ENCODE measurements at regions not wholly inside any gene's neighbourhood (a gene's known extent, or its start where the extent isn't known, plus 50 kb on each side); places are given as distances from the start of the nearest gene placed in this dataset.

- Histone ChIP-seq H3K9me3 (ENCODE audit: low read length) (no peaks in the 10 kb centered on the region), H3K9ac (ENCODE audit: insufficient read depth, low read depth, low read length) (no peak overlapping the region), H3K27me3 (ENCODE audit: control insufficient read depth in 1 of 2, insufficient read depth in 2 of 2, low read length in 2 of 2) (no peaks in the 10 kb centered on the region), H3K79me2 (ENCODE audit: insufficient read depth, low read length) (no peaks in the 10 kb centered on the region), H2AFZ (ENCODE audit: low read length) (no peak overlapping the region), H3K4me3 (replicated peaks in 1 of 3; ENCODE audit: insufficient read depth in 1 of 3, low read depth in 2 of 3, low read length in 3 of 3) (no peak overlapping the region), H3K4me2 (ENCODE audit: low read depth, low read length) (no peak overlapping the region), H3K27ac (ENCODE audit: extremely low read length, insufficient read depth, low read length) (no peak overlapping the region), H3K4me1 (ENCODE audit: insufficient read depth, low read length) (no peaks in the 10 kb centered on the region), H3K36me3 (replicated peaks in 1 of 2; ENCODE audit: control insufficient read depth in 1 of 2, insufficient read depth in 2 of 2, low read length in 2 of 2) (no peaks in the 10 kb centered on the region), H4K20me1 (ENCODE audit: insufficient read depth, low read length) (no peaks in the 10 kb centered on the region)
- FAIRE-seq (no peak), ATAC-seq (no peak), DNase-seq (ENCODE audit: low spot score) (no peak)
- TF ChIP-seq HDAC1 (CRISPR knock-in tag; IDR thresholded peaks at IDR 0.05) (no peak), ZNF672 (CRISPR knock-in tag; IDR thresholded peaks at IDR 0.05) (no peak), CEBPB (IDR thresholded peaks at IDR 0.05; ENCODE audit: borderline replicate concordance, low read depth, low read length) (0 out of 2 replicates have a peak, but pooled peaks have one; percentile 21), HMG20B (CRISPR knock-in tag; conservative IDR thresholded peaks at IDR 0.05) (no peak)
- intact Hi-C loops (cut with micrococcal nuclease; ENCODE audit: unreplicated experiment) = no loop called here
- CTCF ChIA-PET (ENCODE audit: low intra/inter-chr PET ratio, low total read pairs) = no interaction called here
- no TSS peak for BruUV-seq (replicated peaks)
- in situ Hi-C loops (cut with HindIII; ENCODE audit: extremely low pct_ligation_motif_present, low pct_unique_long_range_greater_than_20kb) = no loop called here
- 1% methylated on average over 4 of the region's 4 CpGs for WGBS (ENCODE audit: low lambda C conversion rate)
- POLR2A ChIA-PET = no interaction called here
Observed at GRCh38 chr6:8858854-8859331, 423.5 kb upstream of the SLC35B3 start.

DNA sequence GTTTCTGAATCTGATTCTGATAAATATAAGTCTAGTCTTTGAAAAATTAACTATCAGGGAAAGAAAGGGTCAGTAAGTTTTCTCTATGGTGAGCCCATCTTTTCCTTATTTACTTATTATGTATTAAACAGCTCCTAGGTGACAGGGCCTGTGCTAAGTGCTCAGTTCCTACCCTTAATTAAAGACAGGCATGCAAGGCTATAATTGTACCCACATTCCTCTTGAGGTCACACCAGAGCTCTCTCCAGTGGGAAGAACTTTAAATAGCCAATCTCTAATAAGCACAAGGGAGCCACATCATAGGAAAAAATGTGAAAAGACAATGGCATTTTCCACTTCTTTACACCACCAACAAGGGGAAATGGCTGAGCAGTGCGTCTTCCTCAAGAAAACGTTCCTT, 421.8 kb upstream of the SLC35B3 start:
- H3K9me3 ChIP-seq (ENCODE audit: low read length) = no peaks in the 10 kb centered on the region
- in situ Hi-C loops (cut with HindIII; ENCODE audit: extremely low pct_ligation_motif_present, low pct_unique_long_range_greater_than_20kb) = no loop called here
- no peaks in the 10 kb centered on the region for H3K79me2 ChIP-seq (ENCODE audit: insufficient read depth, low read length)
- H3K9ac ChIP-seq (ENCODE audit: insufficient read depth, low read depth, low read length) = no peak overlapping the region
- TF ChIP-seq CTCF (CRISPR knock-in tag; IDR thresholded peaks at IDR 0.05) (no peak), HOXD1 (CRISPR knock-in tag; IDR thresholded peaks at IDR 0.05) (no peak), SRF (IDR thresholded peaks at IDR 0.05; ENCODE audit: low read depth, low read length) (no peak), MXD3 (CRISPR knock-in tag; IDR thresholded peaks at IDR 0.05) (no peak), KMT2B (CRISPR knock-in tag; IDR thresholded peaks at IDR 0.05) (no peak)
- TF ChIP-seq, protein P1, sequence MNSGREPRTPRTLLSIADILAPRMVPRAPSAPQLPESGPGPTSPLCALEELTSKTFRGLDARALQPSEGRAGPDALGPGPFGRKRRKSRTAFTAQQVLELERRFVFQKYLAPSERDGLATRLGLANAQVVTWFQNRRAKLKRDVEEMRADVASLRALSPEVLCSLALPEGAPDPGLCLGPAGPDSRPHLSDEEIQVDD (CRISPR knock-in tag; IDR thresholded peaks at IDR 0.05; ENCODE audit: borderline replicate concordance) = no peak
- TF ChIP-seq, protein P2, sequence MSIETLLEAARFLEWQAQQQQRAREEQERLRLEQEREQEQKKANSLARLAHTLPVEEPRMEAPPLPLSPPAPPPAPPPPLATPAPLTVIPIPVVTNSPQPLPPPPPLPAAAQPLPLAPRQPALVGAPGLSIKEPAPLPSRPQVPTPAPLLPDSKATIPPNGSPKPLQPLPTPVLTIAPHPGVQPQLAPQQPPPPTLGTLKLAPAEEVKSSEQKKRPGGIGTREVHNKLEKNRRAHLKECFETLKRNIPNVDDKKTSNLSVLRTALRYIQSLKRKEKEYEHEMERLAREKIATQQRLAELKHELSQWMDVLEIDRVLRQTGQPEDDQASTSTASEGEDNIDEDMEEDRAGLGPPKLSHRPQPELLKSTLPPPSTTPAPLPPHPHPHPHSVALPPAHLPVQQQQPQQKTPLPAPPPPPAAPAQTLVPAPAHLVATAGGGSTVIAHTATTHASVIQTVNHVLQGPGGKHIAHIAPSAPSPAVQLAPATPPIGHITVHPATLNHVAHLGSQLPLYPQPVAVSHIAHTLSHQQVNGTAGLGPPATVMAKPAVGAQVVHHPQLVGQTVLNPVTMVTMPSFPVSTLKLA (IDR thresholded peaks at IDR 0.05) = no peak
- no peaks in the 10 kb centered on the region for H4K20me1 ChIP-seq (ENCODE audit: insufficient read depth, low read length)
- DNase-seq (ENCODE audit: low spot score) = no peak
- ATAC-seq = no peak
- POLR2A ChIA-PET = no interaction called here
- FAIRE-seq = no peak
- H2AFZ ChIP-seq (ENCODE audit: low read length) = no peak overlapping the region
- 2% methylated on average over 2 of the region's 2 CpGs for WGBS (ENCODE audit: low lambda C conversion rate)
- no peaks in the 10 kb centered on the region for H3K27me3 ChIP-seq (ENCODE audit: control insufficient read depth in 1 of 2, insufficient read depth in 2 of 2, low read length in 2 of 2)
- no peak overlapping the region for H3K4me2 ChIP-seq (ENCODE audit: low read depth, low read length)
- BruUV-seq (replicated peaks) = no TSS peak
- CTCF ChIA-PET (ENCODE audit: low intra/inter-chr PET ratio, low total read pairs) = no interaction called here
- H3K36me3 ChIP-seq (replicated peaks in 1 of 2; ENCODE audit: control insufficient read depth in 1 of 2, insufficient read depth in 2 of 2, low read length in 2 of 2) = no peaks in the 10 kb centered on the region
- no peak overlapping the region for H3K27ac ChIP-seq (ENCODE audit: extremely low read length, insufficient read depth, low read length)
- intact Hi-C loops (cut with micrococcal nuclease; ENCODE audit: unreplicated experiment) = no loop called here
- H3K4me3 ChIP-seq (replicated peaks in 1 of 3; ENCODE audit: insufficient read depth in 1 of 3, low read depth in 2 of 3, low read length in 3 of 3) = no peak overlapping the region
- H3K4me1 ChIP-seq (ENCODE audit: insufficient read depth, low read length) = no peaks in the 10 kb centered on the region

Measured in HepG2 (cell line).